ENCODE measurements at regions not wholly inside any gene's neighbourhood (a gene's known extent, or its start where the extent isn't known, plus 50 kb on each side); places are given as distances from the start of the nearest gene placed in this dataset.

- H3K27ac ChIP-seq (ENCODE audit: low read depth, low read length, poor library complexity, severe bottlenecking), result no peak overlapping the region
- BruUV-seq (replicated peaks), result no TSS peak
- no peaks in the 10 kb centered on the region for H3K4me1 ChIP-seq (ENCODE audit: insufficient read depth, low read length, poor library complexity, severe bottlenecking)
- H3K9me3 ChIP-seq (ENCODE audit: low read depth, low read length, poor library complexity, severe bottlenecking), result no peaks in the 10 kb centered on the region
- POLR2A ChIA-PET (ENCODE audit: low non-redundant PET), result no interaction called here
- no peak overlapping the region for H3K4me3 ChIP-seq (ENCODE audit: low read depth, low read length, poor library complexity, severe bottlenecking)
- DNase-seq (ENCODE audit: low spot score), result no peak
- no peaks in the 10 kb centered on the region for H3K36me3 ChIP-seq (ENCODE audit: insufficient read depth, low read length, poor library complexity, severe bottlenecking)
- CTCF ChIA-PET, result no interaction called here
- H3K27me3 ChIP-seq (replicated peaks; ENCODE audit: insufficient read depth, low read depth, low read length, poor library complexity), result peaks cover 16% of the 10 kb centered on the region
- TF ChIP-seq CTCF (conservative IDR thresholded peaks at IDR 0.05; ENCODE audit: low read depth, low read length) (no peak), EZH2 (IDR thresholded peaks at IDR 0.05; ENCODE audit: borderline replicate concordance, low read depth, low read length, poor library complexity, severe bottlenecking) (no peak)
- intact Hi-C loops (cut with micrococcal nuclease; ENCODE audit: unreplicated experiment), result no loop called here
Observed at GRCh38 chr6:165834613-165835259, 171.7 kb upstream of the PDE10A start.

GRCh38 chr6:165833355-165833754, 170.3 kb upstream of the PDE10A start:
- DNase-seq (ENCODE audit: low spot score), result no peak
- CTCF ChIA-PET, result no interaction called here
- Histone ChIP-seq H3K4me3 (ENCODE audit: low read depth, low read length, poor library complexity, severe bottlenecking) (no peak overlapping the region), H3K27me3 (replicated peaks; ENCODE audit: insufficient read depth, low read depth, low read length, poor library complexity) (peaks cover 16% of the 10 kb centered on the region), H3K9me3 (ENCODE audit: low read depth, low read length, poor library complexity, severe bottlenecking) (no peaks in the 10 kb centered on the region), H3K27ac (ENCODE audit: low read depth, low read length, poor library complexity, severe bottlenecking) (no peak overlapping the region), H3K36me3 (ENCODE audit: insufficient read depth, low read length, poor library complexity, severe bottlenecking) (no peaks in the 10 kb centered on the region), H3K4me1 (ENCODE audit: insufficient read depth, low read length, poor library complexity, severe bottlenecking) (no peaks in the 10 kb centered on the region)
- POLR2A ChIA-PET (ENCODE audit: low non-redundant PET), result no interaction called here
- TF ChIP-seq EZH2 (IDR thresholded peaks at IDR 0.05; ENCODE audit: borderline replicate concordance, low read depth, low read length, poor library complexity, severe bottlenecking) (no peak), CTCF (conservative IDR thresholded peaks at IDR 0.05; ENCODE audit: low read depth, low read length) (no peak)
- intact Hi-C loops (cut with micrococcal nuclease; ENCODE audit: unreplicated experiment), result no loop called here
- no TSS peak for BruUV-seq (replicated peaks)

- no peak for TF ChIP-seq CTCF (conservative IDR thresholded peaks at IDR 0.05; ENCODE audit: low read depth, low read length)
- no peak for TF ChIP-seq EZH2 (IDR thresholded peaks at IDR 0.05; ENCODE audit: borderline replicate concordance, low read depth, low read length, poor library complexity, severe bottlenecking)
- POLR2A ChIA-PET (ENCODE audit: low non-redundant PET), result no interaction called here
- H3K4me3 ChIP-seq (ENCODE audit: low read depth, low read length, poor library complexity, severe bottlenecking), result no peak overlapping the region
- peaks cover 13% of the 10 kb centered on the region for H3K27me3 ChIP-seq (replicated peaks; ENCODE audit: insufficient read depth, low read depth, low read length, poor library complexity)
- H3K27ac ChIP-seq (ENCODE audit: low read depth, low read length, poor library complexity, severe bottlenecking), result no peak overlapping the region
- BruUV-seq (replicated peaks), result no TSS peak
- intact Hi-C loops (cut with micrococcal nuclease; ENCODE audit: unreplicated experiment), result no loop called here
- no peak for DNase-seq (ENCODE audit: low spot score)
- H3K4me1 ChIP-seq (ENCODE audit: insufficient read depth, low read length, poor library complexity, severe bottlenecking), result no peaks in the 10 kb centered on the region
- no peaks in the 10 kb centered on the region for H3K36me3 ChIP-seq (ENCODE audit: insufficient read depth, low read length, poor library complexity, severe bottlenecking)
- no peaks in the 10 kb centered on the region for H3K9me3 ChIP-seq (ENCODE audit: low read depth, low read length, poor library complexity, severe bottlenecking)
- CTCF ChIA-PET, result no interaction called here
Observed at GRCh38 chr6:165831812-165832510, 168.9 kb upstream of the PDE10A start.

Data from A673 (cell line).